GM19395 (cell line): ENCODE measurements at regions not wholly inside any gene's neighbourhood (a gene's known extent, or its start where the extent isn't known, plus 50 kb on each side); places are given as distances from the start of the nearest gene placed in this dataset.

Source experiments
- ATAC-seq: cut with Tn5 transposase; IDR thresholded peaks from one replicate; pipeline ENCODE4 v1.9.1; 2021; ENCODE audit warnings: mild to moderate bottlenecking, moderate library complexity; ENCODE audit not compliant: unreplicated experiment

- ATAC-seq: no peak
Measured at GRCh38 chr17:77306790-77307478, 166.2 kb downstream of the SEC14L1 start.

DNA sequence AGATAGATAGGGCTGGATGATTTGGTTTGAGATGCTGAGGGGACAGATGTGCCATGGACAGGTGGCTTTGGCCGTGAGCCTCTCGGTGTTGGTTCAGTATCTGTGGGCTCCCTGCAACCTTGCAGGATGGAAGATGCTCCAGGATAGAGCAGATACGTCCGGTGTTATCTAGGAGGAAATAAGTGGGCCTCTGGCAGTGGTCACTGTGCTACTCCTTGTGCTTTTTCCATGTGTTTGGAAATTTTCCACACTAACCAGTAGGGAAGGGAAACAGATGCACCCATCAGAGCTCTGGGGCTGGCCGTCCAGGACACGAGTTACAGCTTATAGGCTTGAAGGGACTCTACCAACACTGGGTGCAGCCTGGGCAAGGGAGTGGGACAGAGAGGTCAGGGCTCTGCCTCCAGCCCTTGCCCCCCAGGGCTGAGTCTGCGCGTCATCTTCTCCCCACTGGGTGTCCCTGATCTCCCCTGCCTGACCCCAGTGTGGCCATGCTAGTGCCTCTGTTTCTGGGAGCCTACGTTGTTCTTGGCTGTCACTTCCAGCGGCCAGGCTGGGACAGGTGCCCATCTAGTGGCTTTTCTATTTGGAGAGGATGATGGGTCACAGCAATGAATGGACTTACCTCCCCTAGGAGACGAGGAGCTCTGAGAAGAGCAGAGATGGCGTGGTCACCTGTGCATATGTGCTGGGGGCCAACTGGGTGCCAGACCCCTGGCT is 166.9 kb downstream of the SEC14L1 start:
- ATAC-seq: no peak

- no peak for ATAC-seq
Measured at GRCh38 chr17:77308861-77309726, 168.3 kb downstream of the SEC14L1 start.

- no peak for ATAC-seq
Measured at GRCh38 chr17:77310336-77310735, 169.6 kb downstream of the SEC14L1 start.

DNA sequence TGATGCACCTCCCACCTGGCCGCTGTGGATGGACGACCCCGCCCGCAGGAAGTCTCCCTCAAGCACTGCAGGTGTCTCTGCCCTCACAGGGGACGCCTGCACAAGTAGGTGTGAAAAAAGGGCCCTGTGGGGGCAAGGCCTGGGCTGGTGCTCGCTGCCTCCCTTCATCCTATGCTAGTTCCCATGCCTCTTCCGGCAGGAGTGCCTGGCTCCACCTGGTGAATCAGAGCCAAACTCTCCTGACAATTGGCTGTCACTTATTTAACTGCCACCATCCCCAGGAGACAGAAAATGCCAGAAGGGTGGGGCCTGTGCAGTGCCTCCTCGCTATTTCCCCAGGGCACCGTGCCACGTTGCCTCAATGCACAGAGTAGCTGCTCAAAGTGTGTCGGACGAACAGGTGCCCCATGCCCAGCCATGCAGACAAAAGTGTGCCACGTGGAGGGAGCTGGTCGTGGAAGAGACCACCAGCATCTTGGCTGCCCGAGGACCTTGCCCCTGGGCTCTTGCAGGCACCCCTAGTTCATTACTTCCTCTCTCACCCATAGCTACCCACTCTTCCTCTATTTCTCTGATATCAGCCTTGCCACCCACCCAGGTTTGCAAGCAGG is 170.7 kb downstream of the SEC14L1 start:
- ATAC-seq: no peak

DNA sequence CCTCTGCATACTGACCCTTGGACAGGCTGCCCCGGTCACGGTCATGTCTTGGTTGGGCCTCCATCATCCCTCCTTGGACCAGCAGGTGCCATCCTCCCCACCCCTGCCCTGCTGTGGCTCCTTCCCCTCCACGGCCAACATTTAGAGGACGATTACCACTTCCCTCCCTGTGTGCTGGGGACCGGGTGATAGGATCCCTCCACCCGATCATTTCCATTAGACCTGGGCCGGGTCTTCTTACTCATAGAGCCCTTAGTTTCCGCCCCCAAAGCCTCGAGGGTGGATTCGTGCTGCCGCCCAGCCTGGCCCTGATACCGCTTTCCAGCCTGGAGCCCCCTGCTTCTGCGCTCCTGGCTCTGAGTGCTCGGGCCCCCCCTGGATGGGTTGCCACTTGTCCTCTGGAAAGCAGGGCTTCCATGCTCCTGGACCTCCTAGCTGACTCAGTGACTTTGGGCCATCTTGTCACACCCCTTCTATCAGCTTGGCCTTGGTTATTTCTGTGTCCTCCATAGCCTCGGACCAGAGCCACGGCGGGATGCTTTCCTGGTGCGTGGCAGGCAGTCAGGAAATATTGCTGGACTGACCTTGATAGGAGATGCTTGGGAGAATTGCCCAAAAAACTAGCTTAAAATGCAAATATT is 171.4 kb downstream of the SEC14L1 start:
- no peak for ATAC-seq

DNA sequence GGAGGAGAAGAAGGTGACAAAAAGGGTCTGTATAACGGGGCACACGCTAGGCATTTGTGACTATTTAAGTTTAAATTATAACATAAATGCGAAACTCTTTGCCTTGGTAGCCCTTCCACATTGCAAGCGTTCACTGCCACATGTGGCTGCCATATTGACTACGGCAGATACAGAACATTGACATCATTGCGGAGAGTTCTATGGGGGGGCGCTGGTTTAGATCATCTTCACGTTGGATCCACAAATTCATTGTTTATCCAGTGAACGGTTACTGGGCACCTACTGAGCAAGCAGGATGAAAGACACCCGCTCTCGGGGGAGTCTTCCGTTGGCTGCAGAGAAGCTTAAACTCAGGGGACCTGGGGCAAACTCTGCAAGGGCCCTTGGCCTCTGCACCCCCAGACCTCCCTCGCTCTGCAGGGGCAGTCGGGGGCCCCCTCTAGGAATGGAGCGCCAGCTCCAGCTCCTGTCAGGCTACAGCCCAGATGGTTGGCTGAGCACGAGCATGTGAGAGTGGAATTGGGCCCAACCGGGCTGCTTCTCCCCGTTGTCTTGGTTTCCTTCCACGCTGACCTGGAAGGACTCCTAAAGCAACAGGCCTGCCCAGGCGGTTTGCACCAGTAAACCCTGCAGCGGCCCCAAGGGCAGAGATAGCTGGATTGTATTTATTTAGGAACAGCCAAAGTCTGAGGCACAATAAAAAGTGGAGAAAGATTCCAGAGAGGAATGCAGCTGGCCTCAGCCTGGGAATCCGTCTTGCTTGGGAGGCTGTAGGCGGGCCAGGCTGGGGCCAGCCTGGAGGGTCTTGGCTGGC is 172.2 kb downstream of the SEC14L1 start:
- no peak for ATAC-seq

- ATAC-seq: no peak
Measured at GRCh38 chr17:77313831-77314230, 173.1 kb downstream of the SEC14L1 start.

DNA sequence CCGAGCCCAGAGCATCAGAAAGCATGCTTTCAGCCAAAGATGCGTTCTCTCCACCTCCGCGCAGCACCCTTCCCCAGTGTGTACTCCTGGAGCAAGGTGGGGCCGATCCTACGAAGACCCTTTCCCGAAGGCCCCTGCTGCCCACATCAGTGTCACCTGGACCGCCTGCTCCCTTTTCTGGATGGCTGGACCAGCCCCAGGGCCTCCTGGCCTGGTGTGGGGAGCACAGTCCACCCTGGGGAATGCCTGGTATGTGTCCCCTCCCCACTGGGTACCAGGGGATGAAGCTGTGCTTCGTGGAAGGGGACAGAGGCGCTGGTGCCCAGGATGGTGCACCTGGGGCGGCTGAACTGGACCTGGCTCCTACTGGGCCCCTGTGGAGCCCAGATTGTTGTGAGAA is 173.8 kb downstream of the SEC14L1 start:
- no peak for ATAC-seq

DNA sequence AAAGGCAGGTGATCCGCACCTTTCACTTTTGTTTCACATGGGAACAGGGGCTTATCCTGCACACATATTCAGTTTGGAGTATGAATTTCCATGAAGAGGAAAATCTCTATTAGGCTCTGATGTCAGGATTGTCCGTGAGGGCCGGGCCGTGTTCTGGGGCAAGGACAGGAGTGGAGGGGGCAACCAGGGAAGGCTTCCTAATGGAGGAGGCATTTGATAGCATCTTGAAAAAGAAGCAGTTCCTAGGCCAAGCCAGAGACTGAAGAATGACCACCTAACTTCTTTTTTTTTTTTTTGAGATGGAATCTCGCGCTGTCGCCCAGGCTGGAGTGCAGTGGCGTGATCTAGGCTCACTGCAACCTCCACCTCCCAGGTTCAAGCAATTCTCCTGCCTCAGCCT is 174.2 kb downstream of the SEC14L1 start:
- no peak for ATAC-seq

DNA sequence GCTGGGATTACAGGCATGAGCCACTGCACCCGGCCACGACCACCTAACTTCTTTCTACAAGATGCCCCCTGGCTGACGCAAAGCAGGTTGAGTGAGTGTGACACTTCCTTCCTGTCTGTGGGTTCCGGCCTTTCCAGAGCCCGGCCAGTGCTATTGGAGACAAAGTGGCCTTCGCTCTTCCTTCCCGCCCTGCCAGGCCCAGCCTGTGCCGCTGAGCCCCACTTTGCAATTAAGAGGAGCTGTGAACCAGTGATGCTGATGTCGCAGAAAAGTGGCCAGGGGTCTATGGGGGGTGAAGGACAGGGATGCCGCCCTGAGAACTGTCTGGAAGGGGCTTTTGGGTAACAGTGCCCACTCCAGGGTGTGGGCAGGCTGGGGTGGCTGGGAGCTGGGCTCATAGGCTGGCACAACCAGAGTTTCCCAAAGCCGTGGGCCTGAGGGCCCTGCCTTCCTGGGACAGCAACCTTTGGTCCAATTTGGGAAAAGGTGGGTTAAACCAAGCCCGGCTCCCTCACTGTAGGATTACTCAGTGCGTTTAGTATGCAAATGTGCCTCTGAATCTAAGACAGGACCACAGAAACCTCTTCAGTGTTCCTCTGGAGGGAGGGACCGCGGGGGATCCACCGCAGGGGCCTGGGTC is 174.9 kb downstream of the SEC14L1 start:
- no peak for ATAC-seq

- ATAC-seq: no peak
Measured at GRCh38 chr17:77316191-77316641, 175.4 kb downstream of the SEC14L1 start.

DNA sequence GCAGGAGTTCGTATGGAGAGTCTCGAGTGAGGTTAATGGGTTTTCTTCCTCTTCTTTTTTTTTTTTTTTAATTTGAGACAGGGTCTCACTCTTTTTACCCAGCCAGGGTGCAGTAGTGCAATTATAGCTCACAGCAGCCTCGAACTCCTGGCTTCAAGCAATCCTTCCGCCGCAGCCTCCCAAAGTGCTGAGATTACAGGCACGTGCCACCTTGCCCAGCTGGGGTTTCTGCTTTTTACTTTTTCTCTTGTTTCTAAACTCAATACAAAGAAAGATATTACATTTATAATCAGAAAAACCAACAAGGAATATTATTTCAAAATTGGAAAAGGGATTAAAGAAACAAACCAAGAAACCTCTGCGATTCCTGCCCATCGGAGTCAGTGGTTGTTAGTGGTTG is 175.9 kb downstream of the SEC14L1 start:
- no peak for ATAC-seq

DNA sequence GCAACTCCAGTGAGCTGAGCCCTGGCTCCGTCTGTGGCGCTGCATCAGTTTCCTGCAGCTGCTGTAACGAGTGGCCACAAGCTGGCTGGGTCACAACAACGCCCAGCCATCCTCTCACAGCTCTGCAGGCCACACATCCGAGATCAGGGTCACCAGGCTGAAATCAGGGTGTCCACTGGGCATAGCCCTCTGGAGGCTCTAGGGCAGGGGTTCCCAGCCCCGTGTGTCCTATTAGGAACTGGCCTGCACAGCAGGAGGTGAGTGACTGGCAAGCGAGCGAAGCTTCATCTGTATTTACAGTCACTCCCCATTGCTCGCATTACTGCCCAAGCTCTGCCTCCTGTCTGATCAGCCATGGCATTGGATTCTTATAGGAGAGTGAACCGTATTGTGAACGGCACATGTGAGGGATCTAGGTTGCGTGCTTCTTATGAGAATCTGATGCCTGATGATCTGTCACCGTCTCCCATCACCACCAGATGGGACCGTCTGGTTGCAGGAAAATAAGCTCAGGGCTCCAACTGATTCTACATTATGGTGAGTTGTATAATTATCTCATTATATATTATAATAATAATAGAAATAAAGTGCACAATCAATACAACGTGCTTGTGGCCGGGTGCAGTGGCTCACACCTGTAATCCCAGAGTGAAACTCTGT is 176.5 kb downstream of the SEC14L1 start:
- no peak for ATAC-seq

- no peak for ATAC-seq
Measured at GRCh38 chr17:77318021-77318420, 177.3 kb downstream of the SEC14L1 start.

GRCh38 chr17:77318491-77319210 is 177.9 kb downstream of the SEC14L1 start:
- no peak for ATAC-seq

DNA sequence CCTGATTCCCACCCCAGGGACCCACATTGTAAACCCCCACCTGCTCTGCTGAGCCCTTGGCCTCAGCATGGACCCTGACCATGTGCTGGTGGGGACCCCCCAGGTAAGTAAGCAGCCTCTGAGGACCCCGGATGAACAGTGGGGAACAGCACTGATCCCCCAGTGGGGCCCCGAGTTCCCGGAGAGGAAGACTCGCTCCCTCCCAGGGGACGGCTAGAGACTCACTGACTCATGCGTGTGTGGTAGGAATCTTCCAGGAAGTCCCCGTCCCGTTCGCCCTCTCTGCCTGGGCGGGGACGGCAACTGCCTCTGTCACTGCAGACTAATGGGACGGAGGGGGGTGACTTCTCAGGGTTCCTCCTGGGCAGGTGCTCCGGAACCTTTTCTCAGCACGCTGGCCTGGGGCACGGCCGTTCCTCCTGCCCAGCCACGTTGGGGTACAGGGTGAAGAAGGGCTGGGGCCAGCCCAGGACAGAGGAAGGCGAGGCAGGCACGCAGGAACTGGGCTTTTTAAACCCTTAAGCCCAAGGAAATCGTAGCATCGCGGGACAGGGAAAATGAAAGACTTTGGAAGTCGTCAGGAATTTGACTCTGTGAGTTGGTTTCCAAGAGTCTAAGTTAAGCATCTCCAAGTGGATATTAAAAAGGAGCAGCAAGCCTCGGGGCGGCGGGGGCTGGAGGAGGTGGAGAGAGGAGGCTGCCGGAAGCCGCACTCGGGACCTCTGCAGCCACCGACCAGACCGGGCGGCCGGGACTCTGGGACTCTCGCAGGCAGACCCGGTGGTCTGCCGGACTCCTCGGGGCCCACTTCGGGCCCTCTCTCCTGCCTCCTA is 178.7 kb downstream of the SEC14L1 start:
- ATAC-seq: no peak
